ENCODE measurements at regions not wholly inside any gene's neighbourhood (a gene's known extent, or its start where the extent isn't known, plus 50 kb on each side); places are given as distances from the start of the nearest gene placed in this dataset.
A peak's percentile ranks its signal among the peaks of the same experiment; 100 is the strongest.

- DNase-seq: peak; percentile 28
Observed at GRCh38 chr3:31232055-31233025, 300.4 kb upstream of the STT3B start.

DNA sequence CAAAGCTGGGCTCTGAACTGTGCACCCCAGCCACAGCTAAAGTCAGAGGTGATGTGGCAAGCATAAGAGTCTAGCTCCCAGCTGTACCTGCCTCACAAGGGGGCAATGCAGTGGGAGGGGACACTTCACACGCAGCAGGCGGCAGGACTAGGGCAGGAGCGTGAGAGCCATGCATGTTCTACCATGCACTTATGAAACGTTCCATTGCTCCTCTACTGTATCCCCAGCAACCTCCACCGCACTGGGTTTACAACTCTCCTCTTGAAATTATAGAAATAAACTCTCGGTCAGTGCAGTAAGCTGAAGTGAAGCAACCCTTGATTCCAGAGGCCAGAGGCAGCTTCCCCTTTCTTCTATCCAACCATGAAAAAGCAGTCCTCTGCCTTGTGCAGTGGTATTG, 298.6 kb upstream of the STT3B start:
- DNase-seq: no peak

DNA sequence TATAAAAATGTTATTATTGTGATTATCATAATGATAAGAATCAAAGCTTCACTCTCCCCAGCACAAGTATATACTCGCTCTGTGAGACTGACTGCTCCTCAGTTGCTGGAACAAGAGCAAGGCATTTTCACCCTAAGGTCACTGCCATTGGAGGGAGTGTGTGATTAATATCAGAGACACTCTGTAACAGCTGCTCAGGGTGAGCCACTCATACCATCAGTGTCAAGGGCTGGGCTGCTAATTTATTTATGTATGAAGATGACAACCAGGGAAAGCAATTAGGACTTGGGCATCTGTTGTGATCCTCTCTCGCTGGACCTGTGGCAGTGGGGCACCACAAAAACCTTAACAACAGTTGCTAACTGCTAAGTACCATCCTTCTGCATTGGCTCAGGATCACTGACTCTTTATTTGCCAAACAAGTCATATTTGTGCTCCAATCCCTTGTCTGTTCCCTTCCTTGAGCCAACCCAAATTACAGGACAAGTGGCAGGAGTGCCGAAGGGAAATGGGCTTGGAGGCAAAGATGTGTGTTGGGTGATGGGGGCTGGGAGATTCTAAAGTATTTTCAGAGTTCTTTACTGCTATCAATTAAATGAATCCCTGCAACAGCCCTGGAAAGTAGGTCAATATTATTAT, 297.5 kb upstream of the STT3B start:
- no peak for DNase-seq

GRCh38 chr3:31237887-31238286, 294.8 kb upstream of the STT3B start:
- no peak for DNase-seq

DNA sequence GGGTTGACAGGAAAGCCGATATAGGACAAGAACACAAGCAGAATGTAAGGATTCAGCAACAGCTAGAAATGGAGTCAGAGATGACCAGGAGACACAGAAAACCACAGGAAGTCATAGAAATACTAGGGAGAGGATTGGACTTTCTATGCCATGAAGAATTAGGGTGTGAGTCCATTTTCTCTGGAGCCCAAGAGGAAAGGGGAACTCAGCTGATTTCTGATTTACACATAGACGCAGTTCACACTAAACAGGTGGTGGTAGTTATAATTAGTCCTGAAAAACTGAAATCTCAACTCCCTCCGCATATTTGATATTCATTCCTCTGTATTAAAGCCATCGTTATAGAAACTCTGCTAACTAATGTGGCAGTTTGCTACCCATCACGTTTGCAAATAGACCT, 292.7 kb upstream of the STT3B start:
- DNase-seq: no peak

- DNase-seq: no peak
Observed at GRCh38 chr3:31240466-31240865, 292.3 kb upstream of the STT3B start.

- no peak for DNase-seq
Observed at GRCh38 chr3:31240874-31241273, 291.9 kb upstream of the STT3B start.

DNA sequence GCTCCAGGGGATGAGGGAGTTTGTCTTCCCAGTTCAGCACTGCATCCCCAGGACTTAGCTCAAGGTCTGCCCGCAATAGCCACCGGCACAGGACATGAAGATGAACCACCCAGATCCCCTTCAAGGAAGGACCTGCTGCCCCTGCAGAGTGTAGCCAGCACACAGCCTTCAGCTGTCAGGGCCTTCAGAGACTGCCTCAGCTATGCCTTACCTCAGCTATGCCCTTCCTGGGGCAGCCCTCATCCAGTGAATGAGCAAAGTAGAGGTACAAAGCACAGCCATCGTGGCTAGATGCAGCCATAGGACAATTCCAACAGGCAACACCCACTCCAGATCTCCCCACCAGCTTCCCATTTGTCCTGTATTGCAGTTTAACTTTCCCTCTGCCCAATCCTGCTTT, 291.2 kb upstream of the STT3B start:
- no peak for DNase-seq

GRCh38 chr3:31242026-31242960, 290.4 kb upstream of the STT3B start:
- no peak for DNase-seq

DNA sequence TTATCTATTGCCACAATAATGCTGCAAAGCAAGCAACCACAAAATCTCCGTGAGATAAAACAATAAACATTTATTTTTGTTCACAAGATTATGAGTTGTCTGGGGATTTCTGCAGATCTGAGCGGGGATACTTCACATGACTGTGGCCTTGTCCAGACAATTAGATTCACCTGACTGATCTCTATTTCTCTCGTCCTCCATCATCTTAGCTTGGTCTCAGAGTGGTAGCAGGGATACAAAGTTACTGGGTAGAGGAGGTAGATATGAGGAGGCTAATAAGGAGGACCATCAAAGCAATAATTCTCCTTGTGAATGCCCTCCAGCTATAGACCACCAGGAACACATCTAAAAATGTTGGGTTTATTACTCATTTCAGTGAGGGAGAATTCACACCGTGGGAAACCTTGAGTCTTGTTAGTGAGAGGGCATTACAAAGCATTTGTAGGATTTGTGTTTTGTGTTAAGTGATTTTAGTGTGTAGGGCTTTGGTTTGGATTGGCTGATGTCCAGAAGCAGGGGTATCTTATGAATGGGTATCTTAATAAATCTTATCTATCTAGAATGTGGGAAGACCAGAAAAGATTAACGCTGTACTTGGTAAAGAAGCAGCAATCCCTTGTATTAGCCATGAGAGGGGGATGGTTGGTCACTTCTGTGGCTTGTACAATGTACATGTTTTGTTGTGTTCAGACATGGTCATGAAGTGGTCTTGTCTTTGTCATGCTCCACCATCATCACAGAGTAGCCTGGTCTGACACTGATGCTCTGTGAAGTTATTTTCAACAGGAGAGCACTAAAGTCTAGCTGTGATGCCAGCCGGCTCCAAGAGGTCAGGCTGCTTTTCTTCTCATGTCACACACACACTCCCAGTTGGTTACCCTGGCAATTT, 287.6 kb upstream of the STT3B start:
- no peak for DNase-seq

- no peak for DNase-seq
Observed at GRCh38 chr3:31246293-31247062, 286.2 kb upstream of the STT3B start.

- DNase-seq: no peak
Observed at GRCh38 chr3:31247063-31247447, 285.7 kb upstream of the STT3B start.

- no peak for DNase-seq
Observed at GRCh38 chr3:31247850-31248562, 284.7 kb upstream of the STT3B start.

DNA sequence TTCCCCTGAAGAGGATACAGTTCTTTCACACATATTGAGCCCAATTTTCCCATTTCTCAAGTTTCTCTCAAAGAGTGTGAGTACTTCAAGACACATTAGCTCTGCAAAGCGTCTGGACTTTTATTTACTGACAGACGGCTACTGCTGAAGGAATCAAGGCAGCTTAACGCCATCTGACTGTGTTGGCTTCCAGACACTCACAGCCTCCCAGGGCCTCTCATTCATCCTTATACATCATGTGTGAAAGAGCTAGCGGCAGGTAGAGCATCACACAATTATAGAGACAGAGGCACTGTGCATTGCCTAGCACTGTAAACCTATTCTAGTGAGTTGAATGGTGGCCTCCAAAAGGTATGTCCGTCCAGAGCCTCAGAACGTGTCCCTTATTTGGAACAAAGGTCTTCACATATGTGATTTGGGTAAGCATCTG, 284.1 kb upstream of the STT3B start:
- DNase-seq: no peak

- DNase-seq: no peak
Observed at GRCh38 chr3:31249545-31249944, 283.2 kb upstream of the STT3B start.

DNA sequence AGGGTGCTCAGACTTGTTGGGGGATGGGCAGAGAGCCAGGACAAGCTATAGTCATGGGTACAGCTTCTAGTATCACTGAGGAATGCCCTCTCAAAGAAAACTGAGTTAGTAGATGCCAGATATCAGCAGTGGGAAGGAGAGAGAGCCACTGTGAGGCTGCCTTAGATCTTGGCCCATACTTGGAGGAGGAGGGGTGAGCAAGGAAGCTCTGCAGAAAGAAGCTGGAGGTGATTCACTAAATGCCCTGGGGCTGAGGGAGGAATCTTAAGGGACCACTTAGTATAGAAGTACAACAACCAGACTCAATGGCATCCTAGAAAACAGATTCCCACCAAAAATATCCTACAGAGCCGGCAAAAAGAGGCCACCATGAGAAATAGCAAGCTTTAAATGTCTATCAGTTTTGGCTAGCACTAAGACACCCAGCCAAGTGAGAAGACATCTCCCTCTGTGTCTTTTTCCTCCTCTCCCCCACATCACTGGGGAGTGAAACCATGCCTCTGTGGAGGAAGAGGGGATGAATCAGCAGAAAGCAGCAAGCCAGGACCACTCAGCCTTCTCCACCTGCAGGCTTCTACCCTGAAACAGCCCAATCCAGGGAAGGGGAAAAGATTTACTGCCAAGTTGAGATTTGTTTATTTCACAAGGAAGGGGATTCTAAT, 282.5 kb upstream of the STT3B start:
- DNase-seq: peak; percentile 51

GRCh38 chr3:31251083-31251482, 281.6 kb upstream of the STT3B start:
- DNase-seq: no peak

GRCh38 chr3:31252216-31253185, 280.2 kb upstream of the STT3B start:
- no peak for DNase-seq

DNA sequence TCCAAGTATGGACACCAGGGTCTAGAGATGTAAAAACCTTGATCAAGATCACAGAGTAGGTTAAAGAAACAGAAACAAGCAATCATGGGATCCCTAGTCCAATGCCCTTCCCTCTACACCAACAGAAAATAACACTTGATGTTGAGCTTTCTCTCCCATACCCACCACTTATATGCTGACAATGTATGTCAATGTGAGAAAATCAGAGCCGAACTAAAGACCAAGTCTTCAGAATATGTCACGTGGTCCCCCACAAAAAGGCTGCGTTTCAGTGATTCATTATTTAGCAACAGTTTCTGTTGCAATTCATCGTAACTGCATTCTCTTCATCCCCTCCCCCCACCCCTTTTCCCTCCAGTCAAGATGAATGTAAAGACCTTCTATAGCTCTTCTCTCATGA, 278.9 kb upstream of the STT3B start:
- DNase-seq: peak; percentile 70

All from fibroblast of skin of right biceps (primary cell).